Activated naive CD8-positive, alpha-beta T cell treated with anti-CD3 and anti-CD28 coated beads, Interleukin-2, amount 10 ng/mL, durations not matched to agents 7 days and 5 days (primary cell): ENCODE measurements at regions not wholly inside any gene's neighbourhood (a gene's known extent, or its start where the extent isn't known, plus 50 kb on each side); places are given as distances from the start of the nearest gene placed in this dataset.
"Not testable (repeated sequence)": the region's sequence is repeated elsewhere in the genome, so short reads cannot be mapped to it uniquely, and the experiment has no call there.

Source experiments
- ATAC-seq: fragments of 150-1000 bp; cut with Tn5 transposase; one replicate; pipeline ENCODE4 v1.10.0; 2021; ENCODE audit warnings: low read depth, moderate library complexity
- POLR2A ChIA-PET: fragments of 350-600 bp; sonication (Branson Sonifier 250); formaldehyde crosslinking; loops from one replicate; lab custom pipeline; 2021; ENCODE audit warnings: antibody characterized with exemption; lab: Charles Lee
- DNase-seq: peaks from one replicate; pipeline ENCODE4 v3.0.0; 2021
- H3K27ac Mint-ChIP-seq: one replicate; pipeline ENCODE4 v1.8.0; 2022; ENCODE audit warnings: mild to moderate bottlenecking, mixed read lengths
- H3K27me3 Mint-ChIP-seq: one replicate; pipeline ENCODE4 v1.8.0; 2022; ENCODE audit warnings: mild to moderate bottlenecking, moderate library complexity, mixed read lengths
- H3K36me3 Mint-ChIP-seq: one replicate; pipeline ENCODE4 v1.8.0; 2021; ENCODE audit warnings: mild to moderate bottlenecking, mixed read lengths
- H3K4me1 Mint-ChIP-seq: one replicate; pipeline ENCODE4 v1.8.0; 2021; ENCODE audit warnings: mixed read lengths
- H3K4me3 Mint-ChIP-seq: one replicate; pipeline ENCODE4 v1.8.0; 2022; ENCODE audit warnings: mild to moderate bottlenecking, moderate library complexity, mixed read lengths
- H3K9me3 Mint-ChIP-seq: one replicate; pipeline ENCODE4 v1.8.0; 2021; ENCODE audit warnings: mixed read lengths

- H3K27ac Mint-ChIP-seq: no peak overlapping the region
- POLR2A ChIA-PET: no interaction called here
Measured at GRCh38 chr5:135151256-135151655, 117.2 kb upstream of the PITX1 start.

GRCh38 chr5:135150767-135151166, 116.7 kb upstream of the PITX1 start:
- DNase-seq (no peak), ATAC-seq (no peak)
- Mint-ChIP-seq H3K4me3 (no peak overlapping the region), H3K27me3 (peaks cover 4% of the 10 kb centered on the region), H3K27ac (no peak overlapping the region), H3K4me1 (no peaks in the 10 kb centered on the region), H3K9me3 (peaks cover 5% of the 10 kb centered on the region), H3K36me3 (peaks cover 2% of the 10 kb centered on the region)
- POLR2A ChIA-PET: no interaction called here

More at GRCh38 chr5:135151256-135151655, 117.2 kb upstream of the PITX1 start:
- H3K4me3 Mint-ChIP-seq: no peak overlapping the region
- H3K9me3 Mint-ChIP-seq: peaks cover 7% of the 10 kb centered on the region
- ATAC-seq: no peak
- no peak for DNase-seq
- H3K4me1 Mint-ChIP-seq: no peaks in the 10 kb centered on the region
- H3K27me3 Mint-ChIP-seq: peaks cover 4% of the 10 kb centered on the region
- H3K36me3 Mint-ChIP-seq: peaks cover 2% of the 10 kb centered on the region

- Mint-ChIP-seq H3K27me3 (peaks cover 10% of the 10 kb centered on the region), H3K4me3 (no peak overlapping the region), H3K4me1 (no peaks in the 10 kb centered on the region), H3K9me3 (peaks cover 5% of the 10 kb centered on the region), H3K27ac (no peak overlapping the region), H3K36me3 (peaks cover 2% of the 10 kb centered on the region)
- ATAC-seq (no peak), DNase-seq (no peak)
- POLR2A ChIA-PET: no interaction called here
Measured at GRCh38 chr5:135149956-135150723, 116.1 kb upstream of the PITX1 start.

GRCh38 chr5:135149229-135149955, 115.4 kb upstream of the PITX1 start:
- peaks cover 13% of the 10 kb centered on the region for H3K27me3 Mint-ChIP-seq
- DNase-seq (no peak), ATAC-seq (no peak)
- no peak overlapping the region for H3K27ac Mint-ChIP-seq
- H3K36me3 Mint-ChIP-seq: peaks cover 2% of the 10 kb centered on the region
- peaks cover 5% of the 10 kb centered on the region for H3K9me3 Mint-ChIP-seq
- H3K4me3 Mint-ChIP-seq: no peak overlapping the region
- POLR2A ChIA-PET: no interaction called here
- no peaks in the 10 kb centered on the region for H3K4me1 Mint-ChIP-seq

- Mint-ChIP-seq H3K4me3 (no peak overlapping the region), H3K4me1 (no peaks in the 10 kb centered on the region), H3K27ac (no peak overlapping the region), H3K27me3 (peaks cover 14% of the 10 kb centered on the region), H3K36me3 (peaks cover 2% of the 10 kb centered on the region), H3K9me3 (peaks cover 5% of the 10 kb centered on the region)
- POLR2A ChIA-PET: no interaction called here
- no peak for ATAC-seq
- no peak for DNase-seq
Measured at GRCh38 chr5:135147294-135148090, 113.5 kb upstream of the PITX1 start.

GRCh38 chr5:135145985-135146384, 112.0 kb upstream of the PITX1 start:
- ATAC-seq (no peak), DNase-seq (no peak)
- no peak overlapping the region for H3K27ac Mint-ChIP-seq
- H3K27me3 Mint-ChIP-seq: peaks cover 14% of the 10 kb centered on the region
- H3K36me3 Mint-ChIP-seq: peaks cover 2% of the 10 kb centered on the region
- POLR2A ChIA-PET: no interaction called here
- H3K9me3 Mint-ChIP-seq: peaks cover 5% of the 10 kb centered on the region
- H3K4me3 Mint-ChIP-seq: no peak overlapping the region
- H3K4me1 Mint-ChIP-seq: no peaks in the 10 kb centered on the region

GRCh38 chr5:135143682-135144081, 109.7 kb upstream of the PITX1 start:
- POLR2A ChIA-PET, H3K4me1 Mint-ChIP-seq, H3K27ac Mint-ChIP-seq, H3K4me3 Mint-ChIP-seq, H3K36me3 Mint-ChIP-seq, DNase-seq, H3K9me3 Mint-ChIP-seq, ATAC-seq: not testable (repeated sequence)
- H3K27me3 Mint-ChIP-seq: peaks cover 25% of the 10 kb centered on the region

GRCh38 chr5:135141303-135142268, 107.6 kb upstream of the PITX1 start:
- no peak overlapping the region for H3K27ac Mint-ChIP-seq
- no peak for ATAC-seq
- POLR2A ChIA-PET: no interaction called here

GRCh38 chr5:135140446-135141204, 106.6 kb upstream of the PITX1 start:
- Mint-ChIP-seq H3K27me3 (peaks cover 22% of the 10 kb centered on the region), H3K27ac (no peak overlapping the region), H3K4me3 (no peak overlapping the region), H3K4me1 (no peaks in the 10 kb centered on the region), H3K9me3 (no peaks in the 10 kb centered on the region), H3K36me3 (no peaks in the 10 kb centered on the region)
- ATAC-seq: no peak
- no peak for DNase-seq
- POLR2A ChIA-PET: no interaction called here

More at GRCh38 chr5:135141303-135142268, 107.6 kb upstream of the PITX1 start:
- Mint-ChIP-seq H3K36me3 (no peaks in the 10 kb centered on the region), H3K4me3 (no peak overlapping the region), H3K9me3 (no peaks in the 10 kb centered on the region), H3K27me3 (peaks cover 25% of the 10 kb centered on the region), H3K4me1 (no peaks in the 10 kb centered on the region)
- DNase-seq: no peak

GRCh38 chr5:135139381-135140134, 105.5 kb upstream of the PITX1 start:
- H3K36me3 Mint-ChIP-seq: no peaks in the 10 kb centered on the region
- ATAC-seq: no peak

GRCh38 chr5:135138116-135138850, 104.3 kb upstream of the PITX1 start:
- H3K27ac Mint-ChIP-seq: no peak overlapping the region
- H3K36me3 Mint-ChIP-seq: no peaks in the 10 kb centered on the region
- DNase-seq: no peak
- H3K4me1 Mint-ChIP-seq: no peaks in the 10 kb centered on the region
- no peaks in the 10 kb centered on the region for H3K9me3 Mint-ChIP-seq
- H3K27me3 Mint-ChIP-seq: peaks cover 13% of the 10 kb centered on the region
- no peak overlapping the region for H3K4me3 Mint-ChIP-seq
- ATAC-seq: no peak
- POLR2A ChIA-PET: no interaction called here

More at GRCh38 chr5:135139381-135140134, 105.5 kb upstream of the PITX1 start:
- Mint-ChIP-seq H3K27ac (no peak overlapping the region), H3K4me3 (no peak overlapping the region), H3K27me3 (peaks cover 15% of the 10 kb centered on the region), H3K4me1 (no peaks in the 10 kb centered on the region), H3K9me3 (no peaks in the 10 kb centered on the region)
- POLR2A ChIA-PET: no interaction called here
- DNase-seq: no peak
